ENCODE measurements at regions not wholly inside any gene's neighbourhood (a gene's known extent, or its start where the extent isn't known, plus 50 kb on each side); places are given as distances from the start of the nearest gene placed in this dataset.

DNA sequence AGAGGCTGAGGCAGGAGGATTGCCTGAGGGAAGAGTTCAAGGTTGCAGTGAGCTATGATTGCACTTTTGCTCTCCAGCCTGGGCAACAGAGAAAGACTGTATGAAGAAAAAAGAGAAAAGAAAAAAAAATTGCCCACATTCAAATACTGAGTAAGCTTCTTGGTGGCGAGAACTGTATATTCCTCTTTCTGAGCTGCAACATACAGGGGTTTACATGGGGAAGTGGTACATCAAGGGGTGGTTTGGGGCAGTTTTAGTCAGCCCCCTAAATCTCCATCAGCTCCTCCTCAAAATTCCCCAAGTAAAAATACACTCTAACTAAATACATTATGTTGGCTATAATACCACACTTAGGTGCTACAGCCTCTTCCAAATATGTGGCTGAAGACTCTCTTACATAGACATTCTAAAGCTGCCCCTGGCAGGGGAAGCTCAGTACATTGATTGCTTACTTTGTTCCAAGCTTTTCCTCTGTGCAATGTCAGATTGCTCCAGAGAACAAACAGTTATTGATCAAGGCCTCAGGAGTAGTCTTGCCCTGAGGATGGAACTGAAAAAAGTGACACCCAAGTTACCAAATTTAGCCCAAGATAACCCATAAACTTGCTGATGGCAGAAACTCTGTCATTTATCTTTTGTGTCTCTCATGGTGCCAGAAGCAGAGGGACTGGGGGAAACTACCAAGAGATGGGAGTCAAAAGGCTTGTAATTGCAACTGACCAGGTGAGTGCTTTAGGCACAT lies 107.4 kb upstream of the RIPOR2 start:
- TF ChIP-seq, protein P1, sequence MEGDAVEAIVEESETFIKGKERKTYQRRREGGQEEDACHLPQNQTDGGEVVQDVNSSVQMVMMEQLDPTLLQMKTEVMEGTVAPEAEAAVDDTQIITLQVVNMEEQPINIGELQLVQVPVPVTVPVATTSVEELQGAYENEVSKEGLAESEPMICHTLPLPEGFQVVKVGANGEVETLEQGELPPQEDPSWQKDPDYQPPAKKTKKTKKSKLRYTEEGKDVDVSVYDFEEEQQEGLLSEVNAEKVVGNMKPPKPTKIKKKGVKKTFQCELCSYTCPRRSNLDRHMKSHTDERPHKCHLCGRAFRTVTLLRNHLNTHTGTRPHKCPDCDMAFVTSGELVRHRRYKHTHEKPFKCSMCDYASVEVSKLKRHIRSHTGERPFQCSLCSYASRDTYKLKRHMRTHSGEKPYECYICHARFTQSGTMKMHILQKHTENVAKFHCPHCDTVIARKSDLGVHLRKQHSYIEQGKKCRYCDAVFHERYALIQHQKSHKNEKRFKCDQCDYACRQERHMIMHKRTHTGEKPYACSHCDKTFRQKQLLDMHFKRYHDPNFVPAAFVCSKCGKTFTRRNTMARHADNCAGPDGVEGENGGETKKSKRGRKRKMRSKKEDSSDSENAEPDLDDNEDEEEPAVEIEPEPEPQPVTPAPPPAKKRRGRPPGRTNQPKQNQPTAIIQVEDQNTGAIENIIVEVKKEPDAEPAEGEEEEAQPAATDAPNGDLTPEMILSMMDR (IDR thresholded peaks at IDR 0.05; ENCODE audit: insufficient read depth, low read length, severe bottlenecking), result no peak
- no peaks in the 10 kb centered on the region for H3K27me3 ChIP-seq (ENCODE audit: control insufficient read depth, insufficient read depth, low read length)
- no peak overlapping the region for H3K4me3 ChIP-seq (ENCODE audit: low read depth, low read length)
- no peaks in the 10 kb centered on the region for H3K36me3 ChIP-seq (ENCODE audit: control insufficient read depth, insufficient read depth, low read length)
- FAIRE-seq (no peak), DNase-seq (ENCODE audit: low read depth) (no peak)

DNA sequence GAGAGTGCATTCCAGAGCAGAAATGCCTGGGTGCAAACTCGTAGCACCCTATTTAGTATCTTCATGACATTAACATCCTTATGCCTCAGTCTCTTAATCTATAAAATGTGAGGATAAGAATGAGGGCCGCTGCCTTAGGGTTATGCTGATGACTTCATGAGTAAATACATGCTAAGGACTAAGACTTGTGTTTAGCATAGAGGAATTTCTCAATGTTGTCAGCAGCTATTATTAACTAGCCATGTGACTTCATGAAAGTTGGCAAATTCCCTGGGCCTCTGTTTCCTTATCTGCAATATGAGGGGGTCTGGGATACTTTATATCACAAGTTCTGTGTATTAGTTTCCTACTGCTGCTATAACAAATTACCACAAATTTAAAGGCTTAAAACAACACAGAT lies 108.1 kb upstream of the RIPOR2 start:
- DNase-seq (ENCODE audit: low read depth) (no peak), FAIRE-seq (no peak)
- no peak overlapping the region for H3K4me3 ChIP-seq (ENCODE audit: low read depth, low read length)
- H3K27me3 ChIP-seq (ENCODE audit: control insufficient read depth, insufficient read depth, low read length), result no peaks in the 10 kb centered on the region
- TF ChIP-seq, protein P1 (IDR thresholded peaks at IDR 0.05; ENCODE audit: insufficient read depth, low read length, severe bottlenecking), result no peak
- H3K36me3 ChIP-seq (ENCODE audit: control insufficient read depth, insufficient read depth, low read length), result no peaks in the 10 kb centered on the region

DNA sequence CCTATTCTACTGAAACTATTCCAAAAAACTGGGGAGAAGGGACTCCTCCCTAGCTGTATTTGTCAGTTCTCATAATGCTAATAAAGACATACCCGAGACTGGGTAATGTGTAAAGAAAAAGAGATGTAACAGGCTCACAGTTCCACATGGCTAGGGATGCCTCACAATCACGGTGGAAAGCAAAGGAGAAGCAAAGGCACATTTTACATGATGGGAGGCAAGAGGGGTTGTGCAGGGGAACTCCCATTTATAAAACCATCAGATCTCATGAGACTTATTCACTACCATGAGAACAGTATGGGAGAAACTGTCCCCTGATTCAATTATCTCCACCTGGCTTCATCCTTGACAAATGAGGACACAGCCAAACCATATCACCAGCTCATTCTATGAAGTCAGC lies 111.2 kb upstream of the RIPOR2 start:
- TF ChIP-seq, protein P1 (IDR thresholded peaks at IDR 0.05; ENCODE audit: insufficient read depth, low read length, severe bottlenecking), result no peak
- Histone ChIP-seq H3K4me3 (ENCODE audit: low read depth, low read length) (no peak overlapping the region), H3K27me3 (ENCODE audit: control insufficient read depth, insufficient read depth, low read length) (no peaks in the 10 kb centered on the region)

DNA sequence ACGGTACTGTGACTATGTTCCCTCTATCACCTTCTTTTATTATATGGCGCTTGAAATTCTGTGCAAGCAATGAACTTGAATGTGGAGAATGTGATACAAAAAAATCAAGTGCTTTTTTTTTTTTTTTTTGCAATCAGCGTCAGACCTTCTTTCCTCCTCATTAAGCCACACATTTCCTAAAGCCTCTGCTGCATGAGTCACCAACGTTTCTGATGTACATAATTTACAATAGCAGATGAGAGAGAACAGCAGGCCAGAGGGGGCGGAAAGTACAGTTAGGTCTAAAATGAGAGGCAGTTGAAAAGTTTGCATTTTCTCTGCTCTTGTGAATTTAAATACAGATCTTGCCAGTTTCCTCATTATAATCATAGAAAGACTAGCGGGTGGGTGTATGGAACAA lies 114.6 kb upstream of the RIPOR2 start:
- no peaks in the 10 kb centered on the region for H3K36me3 ChIP-seq (ENCODE audit: control insufficient read depth, insufficient read depth, low read length)
- TF ChIP-seq, protein P1 (IDR thresholded peaks at IDR 0.05; ENCODE audit: insufficient read depth, low read length, severe bottlenecking), result no peak
- FAIRE-seq (no peak), DNase-seq (ENCODE audit: low read depth) (peak; percentile 68)
- no peaks in the 10 kb centered on the region for H3K27me3 ChIP-seq (ENCODE audit: control insufficient read depth, insufficient read depth, low read length)
- no peak overlapping the region for H3K4me3 ChIP-seq (ENCODE audit: low read depth, low read length)

More for the DNA sequence above, 111.2 kb upstream of the RIPOR2 start:
- DNase-seq (ENCODE audit: low read depth) (no peak), FAIRE-seq (no peak)
- no peaks in the 10 kb centered on the region for H3K36me3 ChIP-seq (ENCODE audit: control insufficient read depth, insufficient read depth, low read length)

DNA sequence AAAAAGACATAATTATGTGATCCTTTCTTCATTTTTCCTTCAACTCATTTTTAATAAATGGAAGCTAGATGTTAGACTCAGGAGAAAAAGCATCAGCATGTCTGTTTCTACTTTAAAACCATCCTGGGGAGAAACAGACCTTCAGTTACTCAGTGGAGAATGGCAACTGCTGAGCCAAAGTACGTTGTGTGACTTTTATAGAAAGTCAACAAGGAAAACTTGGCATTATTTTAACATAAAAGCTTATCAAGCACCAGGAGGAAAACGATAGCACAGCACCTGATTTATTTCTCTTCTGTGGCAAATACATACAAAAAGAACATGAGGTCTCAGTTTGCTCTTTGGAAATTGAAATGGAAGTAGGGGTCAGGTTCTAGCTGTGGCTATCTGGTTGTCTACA lies 115.3 kb upstream of the RIPOR2 start:
- H3K27me3 ChIP-seq (ENCODE audit: control insufficient read depth, insufficient read depth, low read length), result no peaks in the 10 kb centered on the region
- no peak for DNase-seq (ENCODE audit: low read depth)
- no peak for FAIRE-seq
- no peak overlapping the region for H3K4me3 ChIP-seq (ENCODE audit: low read depth, low read length)
- no peaks in the 10 kb centered on the region for H3K36me3 ChIP-seq (ENCODE audit: control insufficient read depth, insufficient read depth, low read length)
- TF ChIP-seq, protein P1 (IDR thresholded peaks at IDR 0.05; ENCODE audit: insufficient read depth, low read length, severe bottlenecking), result no peak

DNA sequence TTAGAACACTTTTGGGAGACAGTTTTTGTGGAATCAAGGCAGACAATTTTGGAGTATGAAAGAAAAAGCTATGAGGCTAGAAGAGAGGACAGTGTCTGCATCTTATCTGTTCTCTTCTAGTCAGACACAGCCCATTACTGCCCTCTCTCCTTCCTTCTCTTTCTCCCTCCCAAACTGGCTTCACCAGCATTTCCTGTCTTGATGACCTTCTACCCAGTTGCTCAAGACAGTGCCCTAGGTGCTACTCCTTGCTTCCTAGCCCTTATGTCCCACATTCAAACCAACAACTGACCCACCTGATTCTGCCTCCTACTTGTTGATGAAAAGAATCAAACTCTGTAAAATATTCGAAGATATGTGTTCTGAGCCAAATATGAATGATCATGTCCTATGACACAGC lies 116.4 kb upstream of the RIPOR2 start:
- H3K27me3 ChIP-seq (ENCODE audit: control insufficient read depth, insufficient read depth, low read length), result no peaks in the 10 kb centered on the region
- TF ChIP-seq, protein P1 (IDR thresholded peaks at IDR 0.05; ENCODE audit: insufficient read depth, low read length, severe bottlenecking), result no peak
- DNase-seq (ENCODE audit: low read depth) (peak; percentile 37), FAIRE-seq (no peak)
- H3K36me3 ChIP-seq (ENCODE audit: control insufficient read depth, insufficient read depth, low read length), result no peaks in the 10 kb centered on the region
- no peak overlapping the region for H3K4me3 ChIP-seq (ENCODE audit: low read depth, low read length)

Measured in bronchial epithelial cell (primary cell).